Cardiac muscle cell (in vitro differentiated cells and primary cell): ENCODE measurements at regions not wholly inside any gene's neighbourhood (a gene's known extent, or its start where the extent isn't known, plus 50 kb on each side); places are given as distances from the start of the nearest gene placed in this dataset.

Source experiments
- DNase-seq, 2 donors: peaks; one replicate each; pipeline versions ENCODE4 v3.0.0 to v3.0.0-alpha.2; 2010 to 2017; ENCODE audit warnings: low read depth in 1 of 2, low spot score in 1 of 2
- H3K27ac ChIP-seq: fragments of 200-600 bp; sonication (generic); 2 replicates; pipeline ENCODE4 v1.5.1; 2016
- H3K27me3 ChIP-seq: fragments of 200-600 bp; sonication (generic); 2 replicates; pipeline ENCODE4 v1.6.0; 2016; ENCODE audit warnings: control low read depth
- H3K36me3 ChIP-seq: fragments of 200-600 bp; sonication (generic); 2 replicates; pipeline ENCODE4 v1.5.1; 2016; ENCODE audit warnings: control low read depth
- H3K4me1 ChIP-seq: fragments of 200-600 bp; sonication (generic); 2 replicates; pipeline ENCODE4 v1.8.1; 2017; ENCODE audit warnings: low read depth, mild to moderate bottlenecking, mixed run types
- H3K4me3 ChIP-seq: fragments of 200-600 bp; sonication (generic); 2 replicates; pipeline ENCODE4 v1.5.1; 2016; ENCODE audit warnings: mild to moderate bottlenecking
- H3K9me3 ChIP-seq: fragments of 200-600 bp; sonication (generic); 2 replicates; pipeline ENCODE4 v1.5.1; 2017; ENCODE audit warnings: low read depth, mild to moderate bottlenecking, control low read depth
- TF ChIP-seq, protein P1 (sequence below): IDR thresholded peaks from 2 replicates; pipeline ENCODE4 v1.5.1; 2012; ENCODE audit warnings: low read depth, mild to moderate bottlenecking, low read length

- H3K27ac ChIP-seq, result no peak overlapping the region
- TF ChIP-seq, protein P1, sequence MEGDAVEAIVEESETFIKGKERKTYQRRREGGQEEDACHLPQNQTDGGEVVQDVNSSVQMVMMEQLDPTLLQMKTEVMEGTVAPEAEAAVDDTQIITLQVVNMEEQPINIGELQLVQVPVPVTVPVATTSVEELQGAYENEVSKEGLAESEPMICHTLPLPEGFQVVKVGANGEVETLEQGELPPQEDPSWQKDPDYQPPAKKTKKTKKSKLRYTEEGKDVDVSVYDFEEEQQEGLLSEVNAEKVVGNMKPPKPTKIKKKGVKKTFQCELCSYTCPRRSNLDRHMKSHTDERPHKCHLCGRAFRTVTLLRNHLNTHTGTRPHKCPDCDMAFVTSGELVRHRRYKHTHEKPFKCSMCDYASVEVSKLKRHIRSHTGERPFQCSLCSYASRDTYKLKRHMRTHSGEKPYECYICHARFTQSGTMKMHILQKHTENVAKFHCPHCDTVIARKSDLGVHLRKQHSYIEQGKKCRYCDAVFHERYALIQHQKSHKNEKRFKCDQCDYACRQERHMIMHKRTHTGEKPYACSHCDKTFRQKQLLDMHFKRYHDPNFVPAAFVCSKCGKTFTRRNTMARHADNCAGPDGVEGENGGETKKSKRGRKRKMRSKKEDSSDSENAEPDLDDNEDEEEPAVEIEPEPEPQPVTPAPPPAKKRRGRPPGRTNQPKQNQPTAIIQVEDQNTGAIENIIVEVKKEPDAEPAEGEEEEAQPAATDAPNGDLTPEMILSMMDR, result no peak
- H3K4me3 ChIP-seq, result no peak overlapping the region
- no peaks in the 10 kb centered on the region for H3K27me3 ChIP-seq
- H3K36me3 ChIP-seq, result no peaks in the 10 kb centered on the region
- no peaks in the 10 kb centered on the region for H3K9me3 ChIP-seq
- H3K4me1 ChIP-seq, result no peaks in the 10 kb centered on the region
- no peak for DNase-seq
Measured at GRCh38 chr1:209277662-209278061, 305.9 kb upstream of the CAMK1G start.

DNA sequence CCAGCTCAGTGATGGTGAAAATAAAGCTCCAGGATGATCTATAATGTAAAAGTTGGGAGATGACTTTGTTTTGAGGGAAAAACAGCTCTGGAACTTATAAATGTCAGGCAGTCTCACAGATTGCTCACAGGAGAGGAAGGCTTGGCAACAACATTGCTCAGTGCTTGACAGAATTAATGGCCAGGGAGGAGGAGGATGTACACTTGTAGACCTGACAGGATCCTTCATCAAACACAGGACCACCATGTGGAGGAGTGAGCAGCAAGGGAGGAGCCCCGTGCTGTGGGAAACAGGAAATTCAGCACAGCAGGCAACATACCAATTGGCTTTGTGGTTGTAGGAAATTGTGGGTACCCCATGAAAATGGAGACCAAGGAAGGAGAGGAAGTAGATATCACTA lies 291.8 kb upstream of the CAMK1G start:
- no peaks in the 10 kb centered on the region for H3K9me3 ChIP-seq
- peaks cover 12% of the 10 kb centered on the region for H3K4me1 ChIP-seq
- no peaks in the 10 kb centered on the region for H3K36me3 ChIP-seq
- TF ChIP-seq, protein P1, result no peak
- no peak for DNase-seq
- no peaks in the 10 kb centered on the region for H3K27me3 ChIP-seq
- no peak overlapping the region for H3K4me3 ChIP-seq
- no peak overlapping the region for H3K27ac ChIP-seq

DNA sequence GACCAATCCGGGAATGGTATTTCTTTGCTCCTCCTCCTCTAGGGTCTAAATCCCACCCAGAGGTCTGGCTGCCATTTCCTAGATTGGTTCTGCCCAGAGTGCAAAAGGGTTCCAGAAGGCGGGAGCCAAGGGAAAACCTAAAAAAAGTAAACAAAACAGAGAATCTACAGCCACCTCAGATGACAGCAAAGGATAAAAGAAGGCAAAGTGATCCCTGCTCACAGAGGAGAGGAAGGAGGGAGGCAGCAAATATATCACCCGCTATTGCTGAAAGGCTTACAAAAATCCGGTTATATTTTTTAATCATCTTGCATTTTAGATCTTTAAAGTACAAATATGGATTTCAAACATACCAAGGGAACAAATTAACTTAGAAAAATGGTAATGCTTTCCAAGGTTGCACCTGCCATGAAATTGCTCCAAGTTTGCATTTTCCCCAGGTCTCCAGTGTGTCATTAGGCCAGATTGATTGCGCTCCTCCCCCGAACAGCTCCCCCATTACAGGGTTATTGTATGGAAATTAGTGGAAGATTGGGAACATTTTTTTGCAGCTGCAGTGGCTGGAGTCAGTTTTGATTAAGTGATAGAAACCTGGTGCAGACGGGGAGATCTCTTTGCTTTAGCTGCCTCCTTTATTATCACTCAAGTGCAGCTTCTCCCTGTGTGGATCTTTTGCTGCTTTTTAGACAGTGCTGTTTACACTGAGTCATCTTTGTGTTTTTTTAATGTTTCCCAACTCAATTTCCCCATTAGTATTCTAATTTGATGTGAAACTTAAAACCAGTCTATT lies 280.5 kb upstream of the CAMK1G start:
- TF ChIP-seq, protein P1, result no peak
- Histone ChIP-seq H3K9me3 (no peaks in the 10 kb centered on the region), H3K36me3 (no peaks in the 10 kb centered on the region), H3K27me3 (no peaks in the 10 kb centered on the region), H3K4me3 (no peak overlapping the region), H3K4me1 (peaks cover 10% of the 10 kb centered on the region), H3K27ac (no peak overlapping the region)
- DNase-seq, result no peak

DNA sequence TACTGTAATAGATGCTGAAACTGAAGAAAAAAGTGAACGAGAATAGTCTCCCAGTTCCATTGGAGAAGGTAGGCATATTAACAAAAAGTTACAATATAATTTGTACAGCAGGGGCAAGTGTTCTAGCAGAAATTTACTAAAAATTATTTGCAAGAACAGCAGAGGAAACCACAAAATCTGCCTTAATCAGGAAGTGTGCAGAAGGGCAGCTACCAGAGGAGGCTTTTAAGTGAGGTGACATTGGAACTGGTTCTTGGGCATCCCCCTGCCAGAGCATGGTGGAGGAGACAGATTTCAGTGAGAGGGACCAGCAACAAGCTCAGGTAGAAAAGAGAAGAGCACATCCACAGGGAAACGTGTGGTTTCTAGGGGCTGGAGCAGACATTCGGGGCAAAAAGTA lies 279.3 kb upstream of the CAMK1G start:
- TF ChIP-seq, protein P1, result no peak
- Histone ChIP-seq H3K9me3 (no peaks in the 10 kb centered on the region), H3K4me3 (no peak overlapping the region), H3K27ac (no peak overlapping the region), H3K4me1 (peaks cover 10% of the 10 kb centered on the region), H3K27me3 (no peaks in the 10 kb centered on the region), H3K36me3 (no peaks in the 10 kb centered on the region)
- no peak for DNase-seq

- H3K36me3 ChIP-seq, result no peaks in the 10 kb centered on the region
- H3K27ac ChIP-seq, result no peak overlapping the region
- H3K4me1 ChIP-seq, result peaks cover 10% of the 10 kb centered on the region
- H3K27me3 ChIP-seq, result no peaks in the 10 kb centered on the region
- TF ChIP-seq, protein P1, result no peak
- DNase-seq, result no peak
- H3K4me3 ChIP-seq, result no peak overlapping the region
- H3K9me3 ChIP-seq, result no peaks in the 10 kb centered on the region
Measured at GRCh38 chr1:209305221-209305954, 278.1 kb upstream of the CAMK1G start.
